AG10803 (cell line): ENCODE measurements at regions not wholly inside any gene's neighbourhood (a gene's known extent, or its start where the extent isn't known, plus 50 kb on each side); places are given as distances from the start of the nearest gene placed in this dataset.
A peak's percentile ranks its signal among the peaks of the same experiment; 100 is the strongest.

Experiments
- DNase-seq: peaks from one replicate; pipeline ENCODE4 v3.0.0; 2010; ENCODE audit warnings: low read depth
- H3K4me3 ChIP-seq: 2 replicates; pipeline ENCODE4 v1.5.1; 2011; ENCODE audit warnings: mild to moderate bottlenecking, low read length, control low read depth
- CTCF ChIP-seq: conservative IDR thresholded peaks from 2 replicates; pipeline ENCODE4 v1.5.1; 2011; ENCODE audit warnings: mild to moderate bottlenecking, low read length, control low read depth, inconsistent platforms

GRCh38 chr3:187979564-187979963 lies 174.4 kb upstream of the LPP start:
- DNase-seq = no peak
- H3K4me3 ChIP-seq = no peak overlapping the region
- no peak for TF ChIP-seq CTCF

- DNase-seq = no peak
- no peak overlapping the region for H3K4me3 ChIP-seq
- TF ChIP-seq CTCF = no peak
Measured at GRCh38 chr3:187980861-187981260, 173.1 kb upstream of the LPP start.

GRCh38 chr3:187982142-187982541 lies 171.8 kb upstream of the LPP start:
- no peak for DNase-seq
- no peak overlapping the region for H3K4me3 ChIP-seq
- no peak for TF ChIP-seq CTCF

- no peak for TF ChIP-seq CTCF
- H3K4me3 ChIP-seq = no peak overlapping the region
- peak; percentile 39 for DNase-seq
Measured at GRCh38 chr3:187983484-187984124, 170.4 kb upstream of the LPP start.

- TF ChIP-seq CTCF = no peak
- H3K4me3 ChIP-seq = no peak overlapping the region
- DNase-seq = peak; percentile 19
Measured at GRCh38 chr3:187985647-187986046, 168.3 kb upstream of the LPP start.

- no peak overlapping the region for H3K4me3 ChIP-seq
- peak; percentile 77 for DNase-seq
- TF ChIP-seq CTCF = peak; percentile 29
Measured at GRCh38 chr3:187986514-187986934, 167.4 kb upstream of the LPP start.

- no peak overlapping the region for H3K4me3 ChIP-seq
- no peak for TF ChIP-seq CTCF
- DNase-seq = no peak
Measured at GRCh38 chr3:187987187-187987586, 166.8 kb upstream of the LPP start.
